Lower lobe of right lung (tissue), 2 donors: ENCODE measurements at regions not wholly inside any gene's neighbourhood (a gene's known extent, or its start where the extent isn't known, plus 50 kb on each side); places are given as distances from the start of the nearest gene placed in this dataset.

Experiments used
- ATAC-seq, 2 donors: fragments of 200-7000 bp; cut with Tn5 transposase; one replicate each; pipeline ENCODE4 v1.9.1; 2020 to 2022; ENCODE audit warnings: mild to moderate bottlenecking in 2 of 2, moderate library complexity in 2 of 2
- DNase-seq: peaks from one replicate; pipeline ENCODE4 v3.0.0-alpha.2; 2020
- H3K27ac ChIP-seq: fragments of 200-600 bp; one replicate; pipeline ENCODE4 v1.8.0; 2022
- H3K27me3 ChIP-seq: fragments of 200-600 bp; one replicate; pipeline ENCODE4 v1.8.0; 2022; ENCODE audit warnings: low read depth
- H3K36me3 ChIP-seq: fragments of 200-600 bp; one replicate; pipeline ENCODE4 v1.8.0; 2022; ENCODE audit warnings: mild to moderate bottlenecking
- H3K4me1 ChIP-seq: fragments of 200-600 bp; one replicate; pipeline ENCODE4 v1.8.0; 2022
- H3K4me3 ChIP-seq: fragments of 200-600 bp; one replicate; pipeline ENCODE4 v1.8.0; 2022; ENCODE audit warnings: mild to moderate bottlenecking
- H3K9me3 ChIP-seq: fragments of 200-600 bp; one replicate; pipeline ENCODE4 v1.8.0; 2022
- CTCF ChIP-seq: fragments of 200-600 bp; IDR thresholded peaks from one replicate; pipeline ENCODE4 v1.8.0; 2022; ENCODE audit warnings: antibody characterized with exemption, mild to moderate bottlenecking
- intact Hi-C: fragments of 100-400 bp; cut with DNase I; formaldehyde crosslinking; loops from one replicate; pipeline ENCODE4 v1.11.0; 2022
- donor health status: DM: no; HTN: yes; CAD: no; lungs with severe emphysema.

DNA sequence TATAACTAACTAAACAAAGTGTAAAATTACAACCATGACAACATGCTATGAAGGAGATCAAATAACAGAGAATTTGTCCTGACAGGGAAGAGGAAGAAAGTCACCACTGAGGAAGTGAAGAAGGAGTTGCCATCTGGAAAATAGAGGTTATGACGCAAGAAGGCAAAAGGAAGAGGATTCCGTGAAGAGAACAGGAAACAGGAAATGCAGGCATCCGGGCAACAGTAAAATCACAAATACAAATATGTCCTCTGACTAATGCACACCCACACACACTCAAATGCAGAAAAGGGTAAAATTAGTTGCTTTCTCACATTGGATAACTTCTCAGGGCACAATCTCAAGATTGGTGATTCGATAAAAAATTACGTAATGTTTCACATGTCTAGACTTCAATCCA, 278.4 kb downstream of the TMX3 start:
- H3K27me3 ChIP-seq = no peaks in the 10 kb centered on the region
- no peaks in the 10 kb centered on the region for H3K9me3 ChIP-seq
- no peaks in the 10 kb centered on the region for H3K4me1 ChIP-seq
- no peaks in the 10 kb centered on the region for H3K36me3 ChIP-seq
- DNase-seq = no peak
- TF ChIP-seq CTCF = no peak
- H3K27ac ChIP-seq = no peak overlapping the region
- intact Hi-C loops = no loop called here
- no peak for ATAC-seq
- H3K4me3 ChIP-seq = no peak overlapping the region

DNA sequence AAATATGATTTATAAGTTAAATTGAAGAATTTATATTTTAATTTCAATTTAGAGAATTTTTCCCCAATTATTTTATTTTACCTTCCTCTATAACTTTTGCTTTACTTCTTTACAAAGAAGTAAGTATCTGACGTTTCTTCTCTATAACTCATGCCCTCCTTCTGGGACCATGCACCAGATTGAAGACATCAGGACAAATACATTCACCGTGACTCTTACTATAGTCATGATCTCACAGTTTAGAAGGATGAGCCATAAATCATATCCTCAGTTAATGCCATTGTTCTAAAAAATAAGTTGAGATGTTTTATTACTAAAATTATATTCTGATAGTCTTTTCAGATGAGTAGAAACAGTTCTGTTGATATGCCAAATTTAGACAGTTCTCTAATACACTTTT, 279.3 kb downstream of the TMX3 start:
- intact Hi-C loops = no loop called here
- Histone ChIP-seq H3K36me3 (no peaks in the 10 kb centered on the region), H3K27me3 (no peaks in the 10 kb centered on the region), H3K4me1 (no peaks in the 10 kb centered on the region), H3K27ac (no peak overlapping the region), H3K9me3 (no peaks in the 10 kb centered on the region), H3K4me3 (no peak overlapping the region)
- DNase-seq (no peak), ATAC-seq (no peak)
- TF ChIP-seq CTCF = no peak

GRCh38 chr18:68431922-68432198, 283.0 kb downstream of the TMX3 start:
- DNase-seq = no peak
- H3K36me3 ChIP-seq = no peaks in the 10 kb centered on the region
- no peaks in the 10 kb centered on the region for H3K27me3 ChIP-seq
- H3K4me3 ChIP-seq = no peak overlapping the region
- no peak overlapping the region for H3K27ac ChIP-seq
- intact Hi-C loops = no loop called here
- no peaks in the 10 kb centered on the region for H3K4me1 ChIP-seq
- no peak for ATAC-seq
- no peak for TF ChIP-seq CTCF
- H3K9me3 ChIP-seq = no peaks in the 10 kb centered on the region

- no peak for ATAC-seq
Measured at GRCh38 chr18:68431111-68431921, 283.6 kb downstream of the TMX3 start.

GRCh38 chr18:68429841-68430240, 285.1 kb downstream of the TMX3 start:
- Histone ChIP-seq H3K4me1 (no peaks in the 10 kb centered on the region), H3K9me3 (no peaks in the 10 kb centered on the region), H3K36me3 (no peaks in the 10 kb centered on the region), H3K27me3 (no peaks in the 10 kb centered on the region), H3K27ac (no peak overlapping the region), H3K4me3 (no peak overlapping the region)
- ATAC-seq (no peak), DNase-seq (no peak)
- intact Hi-C loops = no loop called here
- no peak for TF ChIP-seq CTCF

More at GRCh38 chr18:68431111-68431921, 283.6 kb downstream of the TMX3 start:
- no peak for DNase-seq
- intact Hi-C loops = no loop called here
- no peaks in the 10 kb centered on the region for H3K4me1 ChIP-seq
- no peaks in the 10 kb centered on the region for H3K36me3 ChIP-seq
- no peak overlapping the region for H3K27ac ChIP-seq
- H3K4me3 ChIP-seq = no peak overlapping the region
- no peaks in the 10 kb centered on the region for H3K27me3 ChIP-seq
- H3K9me3 ChIP-seq = no peaks in the 10 kb centered on the region
- no peak for TF ChIP-seq CTCF
